Gastrocnemius medialis (tissue), 4 donors: ENCODE measurements at regions not wholly inside any gene's neighbourhood (a gene's known extent, or its start where the extent isn't known, plus 50 kb on each side); places are given as distances from the start of the nearest gene placed in this dataset.

Experiments
- ATAC-seq, 2 donors: fragments of 150-250 bp; one replicate each; pipeline ENCODE4 v1.9.1; 2016
- DNase-seq, 2 donors: peaks; one replicate each; pipeline ENCODE4 v3.0.0-alpha.2; 2019
- H3K27ac ChIP-seq, 4 donors: fragments of 200-600 bp; sonication (generic); 1 replicate in 1 of 4; 2 replicates in 3 of 4; pipeline ENCODE4 v1.5.1; 2016 to 2018; ENCODE audit warnings: mild to moderate bottlenecking in 2 of 4, moderate library complexity in 1 of 4
- H3K27me3 ChIP-seq, 3 donors: fragments of 200-600 bp; sonication (generic) in 2 of 3; 1 replicate in 1 of 3; 2 replicates in 2 of 3; pipeline versions ENCODE4 v1.5.1 to v1.6.0; 2016 to 2019; ENCODE audit warnings: mild to moderate bottlenecking in 1 of 3, moderate library complexity in 1 of 3
- H3K36me3 ChIP-seq, 2 donors: fragments of 200-600 bp; sonication (generic) in 1 of 2; one replicate each; pipeline ENCODE4 v1.5.1; 2017 to 2018
- H3K4me1 ChIP-seq, 2 donors: fragments of 200-600 bp; sonication (generic) in 1 of 2; one replicate each; pipeline ENCODE4 v1.5.1; 2016 to 2017; ENCODE audit warnings: mild to moderate bottlenecking in 2 of 2
- H3K4me3 ChIP-seq, 4 donors: fragments of 200-600 bp; sonication (generic) in 3 of 4; 1 replicate in 1 of 4; 2 replicates in 3 of 4; pipeline ENCODE4 v1.5.1; 2016 to 2019; ENCODE audit warnings: mild to moderate bottlenecking in 2 of 4
- H3K9me3 ChIP-seq, 3 donors: fragments of 200-600 bp; sonication (generic) in 2 of 3; 1 replicate in 1 of 3; 2 replicates in 2 of 3; pipeline ENCODE4 v1.5.1; 2016 to 2019
- CTCF ChIP-seq, 5 experiments: fragments of 450-650 bp in 3 of 5; fragments of 200-600 bp in 2 of 5; sonication (generic) in 2 of 5; IDR thresholded peaks in 4 of 5; conservative IDR thresholded peaks in 1 of 5; 1 replicate in 4 of 5; 2 replicates in 1 of 5; pipeline ENCODE4 v1.5.1; 2016 to 2019; ENCODE audit warnings: antibody characterized with exemption in 5 of 5, mild to moderate bottlenecking in 3 of 5, moderate library complexity in 3 of 5
- POLR2A ChIP-seq, 2 donors: fragments of 450-650 bp; IDR thresholded peaks; one replicate each; pipeline ENCODE4 v1.6.1; 2017; ENCODE audit warnings: antibody characterized with exemption in 2 of 2, mild to moderate bottlenecking in 2 of 2, moderate library complexity in 2 of 2
- in situ Hi-C, 4 donors: fragments of 200-750 bp; cut with MboI; loops; one replicate each; pipeline versions ENCODE4 v1.15.0 to v1.8.0; 2017; ENCODE audit warnings: low sequenced_read_pairs in 4 of 4
- intact Hi-C: fragments of 100-400 bp; cut with DNase I; formaldehyde crosslinking; loops from one replicate; pipeline ENCODE4 v1.15.1; 2023; ENCODE audit warnings: low total_unique reads

GRCh38 chr5:143562935-143563334 lies 159.4 kb upstream of the NR3C1 start:
- H3K4me3 ChIP-seq = no peak overlapping the region
- peaks cover 11 to 12% of the 10 kb centered on the region in 2 donors for H3K4me1 ChIP-seq
- TF ChIP-seq CTCF (IDR thresholded peaks at IDR 0.05 in 4 of 5, conservative IDR thresholded peaks at IDR 0.05 in 1 of 5) = no peak
- no peak for TF ChIP-seq POLR2A (IDR thresholded peaks at IDR 0.05)
- ATAC-seq (no peak), DNase-seq (no peak)
- no peak overlapping the region for H3K27ac ChIP-seq
- in situ Hi-C loops = no loop called here
- intact Hi-C loops = no loop called here
- no peaks in the 10 kb centered on the region for H3K36me3 ChIP-seq
- no peaks in the 10 kb centered on the region for H3K27me3 ChIP-seq
- no peaks in the 10 kb centered on the region for H3K9me3 ChIP-seq

GRCh38 chr5:143561219-143561618 lies 157.7 kb upstream of the NR3C1 start:
- TF ChIP-seq CTCF (IDR thresholded peaks at IDR 0.05 in 4 of 5, conservative IDR thresholded peaks at IDR 0.05 in 1 of 5) (no peak), POLR2A (IDR thresholded peaks at IDR 0.05) (no peak)
- H3K4me1 ChIP-seq = peaks cover 24 to 26% of the 10 kb centered on the region in 2 donors
- H3K36me3 ChIP-seq = no peaks in the 10 kb centered on the region
- intact Hi-C loops (no loop called here), in situ Hi-C loops (no loop called here)
- no peaks in the 10 kb centered on the region for H3K27me3 ChIP-seq
- peak overlapping the region in 1 of 4 donors; percentile 39 for H3K27ac ChIP-seq
- ATAC-seq (peak; percentile 92), DNase-seq (peak; percentile 23 to 42)
- H3K9me3 ChIP-seq = no peaks in the 10 kb centered on the region
- H3K4me3 ChIP-seq = no peak overlapping the region

- in situ Hi-C loops (no loop called here), intact Hi-C loops (no loop called here)
- Histone ChIP-seq H3K36me3 (no peaks in the 10 kb centered on the region), H3K4me1 (peaks cover 24 to 26% of the 10 kb centered on the region in 2 donors), H3K27me3 (no peaks in the 10 kb centered on the region), H3K27ac (peak overlapping the region in 1 of 4 donors; percentile 10), H3K9me3 (no peaks in the 10 kb centered on the region), H3K4me3 (no peak overlapping the region)
- no peak for DNase-seq
- no peak for ATAC-seq
- no peak for TF ChIP-seq POLR2A (IDR thresholded peaks at IDR 0.05)
These were observed 156.9 kb upstream of the NR3C1 start for GRCh38 chr5:143560378-143560777.

- in situ Hi-C loops = no loop called here
These were observed 156.2 kb upstream of the NR3C1 start for GRCh38 chr5:143559586-143560109.

GRCh38 chr5:143558048-143558447 lies 154.6 kb upstream of the NR3C1 start:
- Histone ChIP-seq H3K36me3 (no peaks in the 10 kb centered on the region), H3K27ac (no peak overlapping the region), H3K9me3 (no peaks in the 10 kb centered on the region), H3K4me1 (peaks cover 26 to 38% of the 10 kb centered on the region in 2 donors), H3K4me3 (no peak overlapping the region), H3K27me3 (no peaks in the 10 kb centered on the region)
- ATAC-seq = no peak
- DNase-seq = no peak
- intact Hi-C loops = loop anchor here (10.0 kb wide), 1 partner anchor 53 kb away; no protein-coding TSS in a partner anchor
- in situ Hi-C loops = no loop called here
- TF ChIP-seq CTCF (IDR thresholded peaks at IDR 0.05 in 4 of 5, conservative IDR thresholded peaks at IDR 0.05 in 1 of 5) (no peak), POLR2A (IDR thresholded peaks at IDR 0.05) (no peak)

More at GRCh38 chr5:143559586-143560109, 156.2 kb upstream of the NR3C1 start:
- ATAC-seq (no peak), DNase-seq (no peak)
- Histone ChIP-seq H3K4me3 (no peak overlapping the region), H3K4me1 (peaks cover 26 to 29% of the 10 kb centered on the region in 2 donors), H3K36me3 (no peaks in the 10 kb centered on the region), H3K9me3 (no peaks in the 10 kb centered on the region), H3K27me3 (no peaks in the 10 kb centered on the region), H3K27ac (no peak overlapping the region)
- intact Hi-C loops = loop anchor here (10.0 kb wide), 1 partner anchor 55 kb away; no protein-coding TSS in a partner anchor
- no peak for TF ChIP-seq CTCF (IDR thresholded peaks at IDR 0.05 in 4 of 5, conservative IDR thresholded peaks at IDR 0.05 in 1 of 5)
- no peak for TF ChIP-seq POLR2A (IDR thresholded peaks at IDR 0.05)
